Astrocyte of the cerebellum (primary cell): ENCODE measurements at regions not wholly inside any gene's neighbourhood (a gene's known extent, or its start where the extent isn't known, plus 50 kb on each side); places are given as distances from the start of the nearest gene placed in this dataset.

Experiments used
- DNase-seq: peaks from one replicate; pipeline ENCODE4 v3.0.0-alpha.2; 2011; ENCODE audit warnings: low read depth
- H3K4me3 ChIP-seq: 2 replicates; pipeline ENCODE4 v1.5.1; 2011; ENCODE audit warnings: mild to moderate bottlenecking, low read depth, low read length, moderate library complexity
- in situ Hi-C: cut with HindIII; loops from 2 replicates; pipeline ENCODE4 v1.10.0; 2017; ENCODE audit warnings: low sequenced_read_pairs
- TF ChIP-seq, protein P1 (sequence below): IDR thresholded peaks from 2 replicates; pipeline ENCODE4 v1.5.1; 2012; ENCODE audit warnings: low read length, low read depth, moderate library complexity, mild to moderate bottlenecking; ENCODE audit errors: missing control alignments

DNA sequence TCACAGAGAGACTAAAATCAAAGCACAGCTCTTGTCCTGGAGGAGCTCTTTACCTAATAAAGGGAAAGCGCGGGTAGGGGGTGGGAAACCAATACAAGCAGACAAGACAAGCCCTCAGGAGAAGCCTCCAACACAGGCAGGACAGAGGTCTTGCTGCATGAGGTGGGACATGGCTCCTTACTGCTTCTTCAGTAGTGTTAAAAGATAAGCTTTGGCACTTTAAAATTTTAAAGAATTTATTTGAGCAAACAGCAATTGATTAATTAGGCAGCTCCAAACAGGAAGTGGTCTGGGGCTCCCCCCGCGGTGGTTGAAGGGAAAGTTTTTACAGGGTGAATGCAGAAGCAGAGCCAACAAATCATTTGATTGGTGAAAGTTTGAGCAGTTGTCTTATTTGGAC is 50.3 kb upstream of the MACC1 start:
- in situ Hi-C loops: no loop called here
- H3K4me3 ChIP-seq: no peak overlapping the region
- TF ChIP-seq, protein P1, sequence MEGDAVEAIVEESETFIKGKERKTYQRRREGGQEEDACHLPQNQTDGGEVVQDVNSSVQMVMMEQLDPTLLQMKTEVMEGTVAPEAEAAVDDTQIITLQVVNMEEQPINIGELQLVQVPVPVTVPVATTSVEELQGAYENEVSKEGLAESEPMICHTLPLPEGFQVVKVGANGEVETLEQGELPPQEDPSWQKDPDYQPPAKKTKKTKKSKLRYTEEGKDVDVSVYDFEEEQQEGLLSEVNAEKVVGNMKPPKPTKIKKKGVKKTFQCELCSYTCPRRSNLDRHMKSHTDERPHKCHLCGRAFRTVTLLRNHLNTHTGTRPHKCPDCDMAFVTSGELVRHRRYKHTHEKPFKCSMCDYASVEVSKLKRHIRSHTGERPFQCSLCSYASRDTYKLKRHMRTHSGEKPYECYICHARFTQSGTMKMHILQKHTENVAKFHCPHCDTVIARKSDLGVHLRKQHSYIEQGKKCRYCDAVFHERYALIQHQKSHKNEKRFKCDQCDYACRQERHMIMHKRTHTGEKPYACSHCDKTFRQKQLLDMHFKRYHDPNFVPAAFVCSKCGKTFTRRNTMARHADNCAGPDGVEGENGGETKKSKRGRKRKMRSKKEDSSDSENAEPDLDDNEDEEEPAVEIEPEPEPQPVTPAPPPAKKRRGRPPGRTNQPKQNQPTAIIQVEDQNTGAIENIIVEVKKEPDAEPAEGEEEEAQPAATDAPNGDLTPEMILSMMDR: no peak
- DNase-seq: no peak

DNA sequence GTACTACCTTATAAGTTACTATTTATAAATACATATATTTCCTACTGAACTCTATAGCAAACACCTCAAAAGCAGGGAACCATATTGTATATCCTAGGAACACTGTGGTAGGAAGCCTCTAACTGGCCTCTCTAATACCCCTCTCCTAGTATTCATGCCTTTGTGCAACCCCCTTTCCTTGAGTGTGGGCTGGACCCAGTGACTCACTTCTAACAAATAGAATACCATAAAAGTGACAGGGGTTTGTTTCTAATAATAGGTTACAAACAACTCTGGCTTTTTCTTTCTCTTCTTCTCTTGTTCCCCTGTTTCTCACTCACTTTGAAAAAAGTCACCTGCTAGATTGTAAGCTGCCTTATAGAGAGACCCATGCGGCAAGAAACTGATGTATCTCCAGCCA is 51.6 kb upstream of the MACC1 start:
- in situ Hi-C loops: no loop called here
- no peak for DNase-seq

DNA sequence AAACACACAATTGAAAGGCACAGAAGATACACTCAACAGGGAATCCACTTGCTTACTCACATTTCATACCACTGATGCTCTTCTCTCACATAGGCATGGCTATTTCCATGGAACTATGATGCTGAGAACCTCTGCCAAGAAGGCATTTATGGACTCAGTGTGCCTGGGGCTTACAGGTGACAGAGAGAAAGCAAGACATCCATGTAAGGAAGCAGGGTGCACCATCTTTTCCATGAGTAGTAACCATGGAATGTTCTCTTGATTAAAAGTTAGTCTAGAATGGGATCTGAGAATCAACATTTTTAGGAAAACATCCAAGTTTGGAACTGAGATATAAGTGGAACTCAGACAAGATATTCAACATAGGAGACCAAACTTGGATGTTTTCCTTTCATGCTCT is 52.5 kb upstream of the MACC1 start:
- in situ Hi-C loops: no loop called here
- TF ChIP-seq, protein P1: no peak
- no peak overlapping the region for H3K4me3 ChIP-seq
- no peak for DNase-seq

More for the DNA sequence above, 51.6 kb upstream of the MACC1 start:
- no peak overlapping the region for H3K4me3 ChIP-seq
- TF ChIP-seq, protein P1: no peak

DNA sequence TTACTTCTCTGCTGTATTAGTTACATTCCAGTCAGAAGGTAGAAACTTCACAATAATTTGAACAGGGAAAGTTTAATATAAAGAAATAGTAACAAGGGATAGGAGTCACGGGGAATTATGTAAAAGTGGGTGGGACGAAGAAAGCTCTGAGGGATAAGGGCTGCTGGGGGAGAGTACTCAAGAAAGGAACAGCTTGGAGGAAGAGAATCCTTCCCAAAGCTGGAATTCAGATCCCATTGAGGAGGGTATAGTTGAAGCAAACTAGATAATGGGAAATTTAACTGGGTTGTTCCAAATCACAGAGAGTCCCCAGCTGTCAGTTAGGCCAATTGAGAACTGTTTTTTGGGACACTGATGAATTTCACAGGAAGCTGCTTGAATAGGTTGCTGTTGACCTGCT is 53.2 kb upstream of the MACC1 start:
- TF ChIP-seq, protein P1: no peak
- no peak overlapping the region for H3K4me3 ChIP-seq
- no peak for DNase-seq
- in situ Hi-C loops: no loop called here

DNA sequence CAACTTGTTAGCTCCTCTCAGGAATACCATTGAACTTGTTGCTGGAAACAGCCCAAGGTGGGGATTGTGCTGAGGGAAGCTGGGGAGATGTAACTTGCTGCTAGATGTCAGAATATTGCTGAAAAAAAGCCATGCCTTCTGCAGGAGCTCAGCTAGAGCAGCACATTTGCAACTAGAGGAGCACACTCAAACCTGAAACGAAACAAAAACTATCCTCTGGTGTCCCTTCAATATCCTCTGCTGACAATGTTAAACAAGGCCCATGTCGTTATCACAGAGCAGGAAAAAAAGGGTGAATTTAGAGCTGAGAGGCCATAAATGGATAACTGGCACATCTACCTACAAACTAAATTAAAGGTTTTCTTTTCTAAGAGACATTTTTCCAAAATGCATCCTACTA is 53.7 kb upstream of the MACC1 start:
- TF ChIP-seq, protein P1: no peak
- no peak overlapping the region for H3K4me3 ChIP-seq
- in situ Hi-C loops: no loop called here
- no peak for DNase-seq

DNA sequence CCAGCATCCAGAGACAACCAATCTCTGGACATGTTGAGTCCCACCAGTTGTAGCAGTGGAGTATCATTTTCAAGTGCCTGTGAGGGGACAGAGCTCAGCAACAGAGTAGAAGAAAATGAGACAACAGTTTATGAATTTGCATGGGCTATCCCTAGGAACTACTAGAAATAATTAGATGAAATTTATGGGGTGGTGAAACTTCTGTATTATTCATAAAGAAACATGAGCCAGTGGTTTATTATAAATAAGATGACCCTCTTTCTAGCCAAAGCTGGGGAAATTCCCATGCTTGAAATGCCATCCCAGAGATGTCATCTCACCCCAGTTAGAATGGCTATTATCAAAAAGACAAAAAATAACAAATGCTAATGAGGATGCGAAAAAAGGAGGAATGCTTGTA is 55.1 kb upstream of the ITGB8 start:
- TF ChIP-seq, protein P1: no peak
- no peak for DNase-seq
- H3K4me3 ChIP-seq: no peak overlapping the region
- in situ Hi-C loops: no loop called here
